ENCODE measurements at regions not wholly inside any gene's neighbourhood (a gene's known extent, or its start where the extent isn't known, plus 50 kb on each side); places are given as distances from the start of the nearest gene placed in this dataset.

GRCh38 chr10:30743586-30743985, 114.0 kb upstream of the LYZL2 start:
- TF ChIP-seq CTCF (conservative IDR thresholded peaks at IDR 0.05 in 1 of 2, IDR thresholded peaks at IDR 0.05 in 1 of 2; ENCODE audit: low read depth in 1 of 2, low read length in 2 of 2) (no peak), EZH2 (IDR thresholded peaks at IDR 0.05; ENCODE audit: low read length, missing control alignments) (no peak)
